ENCODE measurements at regions not wholly inside any gene's neighbourhood (a gene's known extent, or its start where the extent isn't known, plus 50 kb on each side); places are given as distances from the start of the nearest gene placed in this dataset.
A peak's percentile ranks its signal among the peaks of the same experiment; 100 is the strongest.

DNA sequence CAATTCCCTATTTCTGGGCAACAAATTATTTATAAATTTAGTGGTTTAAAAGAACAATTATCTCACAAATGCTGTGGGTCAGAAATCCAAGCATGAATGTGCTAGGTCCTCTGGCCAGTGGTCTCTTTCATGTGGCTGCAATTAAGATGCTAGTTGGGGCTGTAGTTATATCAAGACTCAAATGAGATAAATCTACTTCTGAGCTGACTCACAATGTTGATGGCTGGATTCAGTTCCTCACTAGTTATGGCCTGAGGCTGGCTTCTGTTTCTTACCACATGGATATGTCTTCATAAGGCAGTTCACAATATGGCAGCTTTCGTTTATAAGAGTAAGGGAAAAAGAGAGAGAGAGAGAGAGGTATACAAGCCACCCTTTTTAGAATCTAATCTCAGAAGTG lies 717.0 kb downstream of the PRELID2 start:
- Histone ChIP-seq H3K27ac (ENCODE audit: low read length) (no peak overlapping the region), H3K4me3 (ENCODE audit: low read length) (no peak overlapping the region), H3K9me3 (replicated peaks; ENCODE audit: control insufficient read depth, low read depth, low read length) (no peaks in the 10 kb centered on the region), H3K27me3 (ENCODE audit: control insufficient read depth, insufficient read depth, low read length) (no peaks in the 10 kb centered on the region), H3K36me3 (ENCODE audit: control insufficient read depth, insufficient read depth, low read length) (no peaks in the 10 kb centered on the region), H3K4me1 (ENCODE audit: control insufficient read depth, insufficient read depth, low read length) (no peaks in the 10 kb centered on the region)
- DNase-seq = no peak
- no CpG with 5 or more reads among the region's 1 CpG for WGBS (ENCODE audit: insufficient coverage)

DNA sequence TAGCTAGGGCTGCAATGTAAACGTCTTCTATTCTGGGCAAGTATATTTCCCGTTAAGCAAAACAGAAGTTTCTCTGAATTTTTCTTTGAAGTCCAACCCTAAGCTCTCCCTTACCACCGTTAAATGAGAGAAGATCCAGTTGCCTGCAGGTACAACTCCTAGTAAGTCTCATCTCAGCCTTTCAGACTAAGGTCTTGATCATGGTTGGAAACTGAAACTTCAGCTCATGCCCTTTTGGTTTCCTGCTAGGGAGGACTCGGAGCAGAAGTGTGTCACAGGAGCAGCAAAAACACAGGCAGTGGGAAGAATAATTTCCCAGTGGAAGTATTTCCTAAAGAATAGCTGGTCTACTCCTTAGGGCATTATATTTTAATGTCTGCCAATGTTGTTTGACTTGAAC lies 717.9 kb downstream of the PRELID2 start:
- 88% methylated on average over 3 of the region's 4 CpGs for WGBS (ENCODE audit: insufficient coverage)

DNA sequence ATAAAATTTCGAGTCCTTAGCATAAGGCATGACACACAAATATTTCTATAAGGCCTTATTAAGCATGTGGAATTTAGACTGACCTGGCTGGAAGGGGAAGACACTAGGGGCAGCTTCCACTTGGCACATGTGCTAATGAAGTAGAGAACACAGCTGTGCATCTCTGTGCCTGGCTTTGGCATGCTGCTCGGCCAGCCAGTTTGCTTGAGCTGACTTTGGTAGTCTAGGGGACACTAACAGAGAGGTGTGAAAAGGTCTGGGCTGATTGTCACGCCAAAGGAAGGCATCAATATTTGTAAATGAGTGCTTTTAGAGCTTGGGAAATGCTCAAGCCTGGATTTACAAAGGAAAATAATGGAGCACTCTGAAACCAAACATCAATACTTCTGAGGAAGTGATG lies 723.7 kb downstream of the PRELID2 start:
- Histone ChIP-seq H3K4me3 (ENCODE audit: low read length) (no peak overlapping the region), H3K4me1 (ENCODE audit: control insufficient read depth, insufficient read depth, low read length) (no peaks in the 10 kb centered on the region), H3K36me3 (ENCODE audit: control insufficient read depth, insufficient read depth, low read length) (no peaks in the 10 kb centered on the region), H3K27me3 (ENCODE audit: control insufficient read depth, insufficient read depth, low read length) (no peaks in the 10 kb centered on the region), H3K27ac (ENCODE audit: low read length) (no peak overlapping the region), H3K9me3 (replicated peaks; ENCODE audit: control insufficient read depth, low read depth, low read length) (no peaks in the 10 kb centered on the region)
- WGBS (ENCODE audit: insufficient coverage) = 50% methylated on average over 1 of the region's 3 CpGs
- DNase-seq = peak; percentile 24

More for the DNA sequence above, 717.9 kb downstream of the PRELID2 start:
- no peaks in the 10 kb centered on the region for H3K9me3 ChIP-seq (replicated peaks; ENCODE audit: control insufficient read depth, low read depth, low read length)
- H3K36me3 ChIP-seq (ENCODE audit: control insufficient read depth, insufficient read depth, low read length) = no peaks in the 10 kb centered on the region
- H3K27ac ChIP-seq (ENCODE audit: low read length) = no peak overlapping the region
- no peak for DNase-seq
- no peaks in the 10 kb centered on the region for H3K4me1 ChIP-seq (ENCODE audit: control insufficient read depth, insufficient read depth, low read length)
- no peak overlapping the region for H3K4me3 ChIP-seq (ENCODE audit: low read length)
- no peaks in the 10 kb centered on the region for H3K27me3 ChIP-seq (ENCODE audit: control insufficient read depth, insufficient read depth, low read length)

DNA sequence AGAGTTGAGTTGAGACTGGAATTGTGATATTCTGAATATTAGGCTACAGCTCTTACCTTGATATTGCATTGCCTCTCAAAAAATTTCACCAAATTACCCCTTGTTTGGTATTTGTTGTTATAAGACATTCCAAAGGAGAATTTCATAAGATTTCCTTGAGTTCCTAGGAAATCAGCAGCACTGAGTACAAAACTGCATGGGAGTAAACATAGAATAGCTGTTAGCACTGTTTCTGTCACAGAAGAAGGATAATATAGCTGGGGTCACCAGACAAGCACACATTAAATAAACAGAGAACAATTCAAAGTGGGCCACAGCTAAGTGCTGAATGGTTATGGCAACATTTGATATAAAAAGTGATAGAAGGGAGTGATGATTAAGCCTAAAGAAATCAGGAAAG lies 724.3 kb downstream of the PRELID2 start:
- no peak for DNase-seq
- Histone ChIP-seq H3K27ac (ENCODE audit: low read length) (no peak overlapping the region), H3K9me3 (replicated peaks; ENCODE audit: control insufficient read depth, low read depth, low read length) (no peaks in the 10 kb centered on the region), H3K4me1 (ENCODE audit: control insufficient read depth, insufficient read depth, low read length) (no peaks in the 10 kb centered on the region), H3K36me3 (ENCODE audit: control insufficient read depth, insufficient read depth, low read length) (no peaks in the 10 kb centered on the region), H3K4me3 (ENCODE audit: low read length) (no peak overlapping the region), H3K27me3 (ENCODE audit: control insufficient read depth, insufficient read depth, low read length) (no peaks in the 10 kb centered on the region)

DNA sequence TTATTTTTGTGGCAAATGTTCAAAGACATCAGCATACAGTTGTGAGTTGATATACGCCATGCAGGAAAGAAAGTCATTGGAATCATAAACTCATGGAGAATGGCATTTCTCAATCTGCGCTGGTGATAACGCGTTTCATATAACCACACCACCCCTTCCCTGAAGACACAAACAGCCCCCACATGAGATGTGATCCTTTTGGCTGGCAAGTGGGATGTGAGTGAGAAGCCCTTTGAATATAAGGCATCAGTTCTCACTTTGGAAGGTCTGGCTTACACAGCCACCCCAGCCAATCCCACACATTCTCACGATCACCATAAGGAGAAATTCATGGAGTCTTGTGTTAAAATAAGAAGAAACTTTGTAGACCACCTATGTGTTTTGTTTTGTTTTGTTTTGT lies 725.0 kb downstream of the PRELID2 start:
- no peaks in the 10 kb centered on the region for H3K27me3 ChIP-seq (ENCODE audit: control insufficient read depth, insufficient read depth, low read length)

DNA sequence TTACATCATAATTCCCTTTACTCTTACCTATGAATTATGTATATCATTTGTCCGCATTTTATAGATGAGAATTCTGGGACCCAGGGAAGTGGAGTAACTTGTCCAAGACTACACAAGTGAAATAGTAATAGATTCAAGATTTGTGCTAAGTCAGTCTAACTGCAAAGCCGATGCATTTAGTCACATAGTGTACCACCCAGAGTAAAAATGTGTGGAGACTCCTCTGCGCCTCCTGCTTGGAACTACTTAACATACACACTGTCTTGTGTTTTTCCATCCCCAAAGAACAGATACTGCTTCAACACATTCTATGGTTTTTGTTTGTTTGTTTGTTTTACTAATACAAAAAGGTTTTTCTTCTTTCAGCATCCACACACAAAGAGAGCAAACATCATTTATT lies 729.8 kb downstream of the PRELID2 start:
- Histone ChIP-seq H3K27ac (ENCODE audit: low read length) (no peak overlapping the region), H3K4me1 (ENCODE audit: control insufficient read depth, insufficient read depth, low read length) (no peaks in the 10 kb centered on the region), H3K4me3 (ENCODE audit: low read length) (no peak overlapping the region), H3K27me3 (ENCODE audit: control insufficient read depth, insufficient read depth, low read length) (no peaks in the 10 kb centered on the region), H3K9me3 (replicated peaks; ENCODE audit: control insufficient read depth, low read depth, low read length) (no peaks in the 10 kb centered on the region), H3K36me3 (ENCODE audit: control insufficient read depth, insufficient read depth, low read length) (no peaks in the 10 kb centered on the region)
- no CpG with 5 or more reads among the region's 3 CpGs for WGBS (ENCODE audit: insufficient coverage)
- DNase-seq = no peak

More for the DNA sequence above, 725.0 kb downstream of the PRELID2 start:
- Histone ChIP-seq H3K4me1 (ENCODE audit: control insufficient read depth, insufficient read depth, low read length) (no peaks in the 10 kb centered on the region), H3K36me3 (ENCODE audit: control insufficient read depth, insufficient read depth, low read length) (no peaks in the 10 kb centered on the region), H3K9me3 (replicated peaks; ENCODE audit: control insufficient read depth, low read depth, low read length) (no peaks in the 10 kb centered on the region), H3K27ac (ENCODE audit: low read length) (no peak overlapping the region), H3K4me3 (ENCODE audit: low read length) (no peak overlapping the region)
- WGBS (ENCODE audit: insufficient coverage) = no CpG with 5 or more reads among the region's 5 CpGs
- DNase-seq = no peak

DNA sequence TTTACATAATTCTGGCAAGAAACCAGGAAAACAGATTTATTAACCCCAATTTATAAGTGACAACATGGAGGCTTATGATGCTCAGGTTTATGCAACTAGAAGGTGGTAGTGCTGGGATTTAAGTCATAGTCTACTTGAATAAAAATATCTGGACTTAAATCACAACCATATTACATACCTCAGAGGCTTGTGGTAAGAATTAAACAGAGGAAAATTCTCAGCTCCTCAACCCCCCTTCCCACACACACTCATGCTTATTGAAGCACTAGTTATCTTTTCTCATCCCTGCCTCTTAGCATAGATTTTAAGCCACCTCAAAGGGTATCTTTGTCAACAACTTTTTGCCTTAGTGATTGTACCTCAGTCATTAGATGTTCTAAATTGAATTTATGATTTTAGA lies 731.0 kb downstream of the PRELID2 start:
- Histone ChIP-seq H3K9me3 (replicated peaks; ENCODE audit: control insufficient read depth, low read depth, low read length) (no peaks in the 10 kb centered on the region), H3K27me3 (ENCODE audit: control insufficient read depth, insufficient read depth, low read length) (no peaks in the 10 kb centered on the region), H3K4me3 (ENCODE audit: low read length) (no peak overlapping the region), H3K4me1 (ENCODE audit: control insufficient read depth, insufficient read depth, low read length) (no peaks in the 10 kb centered on the region), H3K27ac (ENCODE audit: low read length) (no peak overlapping the region), H3K36me3 (ENCODE audit: control insufficient read depth, insufficient read depth, low read length) (no peaks in the 10 kb centered on the region)
- no peak for DNase-seq

DNA sequence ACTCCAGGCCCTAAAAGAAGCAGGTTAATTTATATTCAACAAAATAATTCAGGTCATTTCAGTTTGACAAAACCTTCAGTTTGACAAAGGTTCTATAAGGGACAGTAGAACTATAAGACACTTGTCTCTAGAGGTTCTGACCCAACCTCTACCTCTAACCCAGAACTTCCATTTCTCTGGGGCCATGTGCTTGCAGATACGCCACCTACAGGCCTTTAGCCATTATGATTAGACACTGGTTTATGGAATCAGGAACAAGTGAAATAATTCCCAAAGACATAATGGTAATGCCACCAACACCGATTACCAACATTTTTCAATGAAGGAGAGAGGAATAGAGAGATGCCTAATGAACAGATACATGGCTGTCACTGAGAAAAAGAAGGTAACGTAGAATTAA lies 733.9 kb downstream of the PRELID2 start:
- H3K9me3 ChIP-seq (replicated peaks; ENCODE audit: control insufficient read depth, low read depth, low read length) = no peaks in the 10 kb centered on the region
- no peaks in the 10 kb centered on the region for H3K36me3 ChIP-seq (ENCODE audit: control insufficient read depth, insufficient read depth, low read length)
- no peak for DNase-seq
- no CpG with 5 or more reads among the region's 3 CpGs for whole genome bisulfite sequencing (ENCODE audit: insufficient coverage)
- no peaks in the 10 kb centered on the region for H3K27me3 ChIP-seq (ENCODE audit: control insufficient read depth, insufficient read depth, low read length)
- no peak overlapping the region for H3K27ac ChIP-seq (ENCODE audit: low read length)
- no peak overlapping the region for H3K4me3 ChIP-seq (ENCODE audit: low read length)
- H3K4me1 ChIP-seq (ENCODE audit: control insufficient read depth, insufficient read depth, low read length) = no peaks in the 10 kb centered on the region

DNA sequence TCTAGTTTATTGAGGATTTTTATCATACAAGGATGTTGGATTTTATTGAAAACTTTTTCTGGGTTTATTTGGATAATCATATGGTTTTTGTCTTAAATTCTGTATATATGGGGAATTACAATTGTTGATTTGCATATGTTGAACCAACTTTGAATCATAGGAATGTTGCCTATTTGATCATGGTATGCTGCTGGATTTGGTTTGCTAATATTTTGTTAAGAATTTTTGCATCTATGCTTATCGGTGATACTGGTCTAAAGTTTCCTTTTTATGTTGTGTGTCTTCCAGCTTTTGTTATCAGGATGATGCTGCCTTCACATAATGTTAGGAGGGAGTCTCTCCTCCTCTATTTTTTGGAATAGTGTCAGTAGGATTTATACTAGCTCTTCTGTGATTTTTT lies 745.0 kb downstream of the PRELID2 start:
- no peaks in the 10 kb centered on the region for H3K27me3 ChIP-seq (ENCODE audit: control insufficient read depth, insufficient read depth, low read length)
- H3K9me3 ChIP-seq (replicated peaks; ENCODE audit: control insufficient read depth, low read depth, low read length) = peaks cover 3% of the 10 kb centered on the region
- H3K27ac ChIP-seq (ENCODE audit: low read length) = no peak overlapping the region
- no peak overlapping the region for H3K4me3 ChIP-seq (ENCODE audit: low read length)
- no peaks in the 10 kb centered on the region for H3K36me3 ChIP-seq (ENCODE audit: control insufficient read depth, insufficient read depth, low read length)
- DNase-seq = no peak
- WGBS (ENCODE audit: insufficient coverage) = no CpG with 5 or more reads among the region's 1 CpG
- no peaks in the 10 kb centered on the region for H3K4me1 ChIP-seq (ENCODE audit: control insufficient read depth, insufficient read depth, low read length)

DNA sequence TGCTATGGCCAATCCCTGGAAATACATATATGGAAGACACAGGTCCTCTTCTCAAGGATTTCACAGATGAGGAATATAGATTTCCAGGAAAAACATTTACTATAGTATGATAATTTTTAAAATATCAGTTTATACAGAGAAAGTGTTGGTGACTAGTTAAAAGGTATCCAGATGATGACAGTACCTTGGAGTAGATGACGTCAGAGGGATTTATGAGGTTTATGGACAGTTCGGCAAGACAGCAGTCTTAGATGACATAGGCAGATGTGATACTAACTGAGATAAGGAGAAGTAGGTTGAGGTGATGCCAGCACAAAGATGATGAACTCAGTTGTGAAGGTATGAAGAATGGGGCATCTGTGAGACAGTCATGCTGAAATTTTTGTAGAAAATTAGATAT lies 750.3 kb downstream of the PRELID2 start:
- 79% methylated on average over 2 of the region's 2 CpGs for whole genome bisulfite sequencing (ENCODE audit: insufficient coverage)
- Histone ChIP-seq H3K27ac (ENCODE audit: low read length) (no peak overlapping the region), H3K4me3 (ENCODE audit: low read length) (no peak overlapping the region), H3K9me3 (replicated peaks; ENCODE audit: control insufficient read depth, low read depth, low read length) (no peaks in the 10 kb centered on the region), H3K36me3 (ENCODE audit: control insufficient read depth, insufficient read depth, low read length) (no peaks in the 10 kb centered on the region), H3K4me1 (ENCODE audit: control insufficient read depth, insufficient read depth, low read length) (no peaks in the 10 kb centered on the region), H3K27me3 (ENCODE audit: control insufficient read depth, insufficient read depth, low read length) (no peaks in the 10 kb centered on the region)
- no peak for DNase-seq

DNA sequence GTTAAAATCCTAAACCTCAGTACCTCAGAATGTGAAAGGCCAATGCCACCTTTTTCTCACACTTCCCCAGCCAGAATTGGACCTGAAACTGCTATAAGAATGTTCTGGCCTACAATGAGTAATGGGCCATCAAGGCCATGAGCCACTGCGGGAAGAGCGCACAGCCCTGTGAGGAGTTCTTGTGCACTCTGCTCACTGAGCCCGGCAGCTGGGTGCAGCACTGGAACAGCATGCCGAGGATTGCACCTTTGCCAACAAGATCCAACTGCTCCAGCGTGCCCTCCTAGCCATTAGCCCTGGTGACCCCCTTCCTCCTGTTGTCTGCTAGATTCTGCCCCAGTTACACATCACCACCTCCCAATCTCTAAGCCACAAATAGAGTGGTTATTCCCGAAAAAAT lies 758.1 kb downstream of the PRELID2 start:
- H3K27ac ChIP-seq (ENCODE audit: low read length) = no peak overlapping the region
- H3K4me1 ChIP-seq (ENCODE audit: control insufficient read depth, insufficient read depth, low read length) = peaks cover 4% of the 10 kb centered on the region
- H3K4me3 ChIP-seq (ENCODE audit: low read length) = no peak overlapping the region
- H3K27me3 ChIP-seq (ENCODE audit: control insufficient read depth, insufficient read depth, low read length) = no peaks in the 10 kb centered on the region
- no peaks in the 10 kb centered on the region for H3K9me3 ChIP-seq (replicated peaks; ENCODE audit: control insufficient read depth, low read depth, low read length)
- WGBS (ENCODE audit: insufficient coverage) = 89% methylated on average over 3 of the region's 6 CpGs
- no peaks in the 10 kb centered on the region for H3K36me3 ChIP-seq (ENCODE audit: control insufficient read depth, insufficient read depth, low read length)
- no peak for DNase-seq
